ENCODE measurements at regions not wholly inside any gene's neighbourhood (a gene's known extent, or its start where the extent isn't known, plus 50 kb on each side); places are given as distances from the start of the nearest gene placed in this dataset.

DNA sequence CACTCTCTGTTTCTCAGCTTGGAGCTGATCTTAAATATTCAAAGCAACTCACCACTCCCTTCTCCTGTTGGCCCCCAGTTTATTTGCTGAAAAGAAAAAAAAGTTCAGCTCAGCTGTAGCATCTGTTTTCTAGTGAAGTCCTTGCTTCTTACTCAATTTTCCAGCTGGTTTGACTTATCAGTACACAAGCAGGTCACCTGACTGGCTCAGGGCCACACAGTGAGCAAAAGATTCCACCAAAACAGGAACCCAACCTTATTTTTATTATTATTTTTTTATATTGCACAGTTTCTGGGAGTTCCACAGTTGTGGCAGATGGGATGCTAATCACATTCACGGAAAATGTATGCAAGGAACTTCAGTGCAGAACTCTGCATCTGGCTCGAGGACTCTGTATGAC lies 390.7 kb upstream of the RGMA start:
- TF ChIP-seq GATA3 (IDR thresholded peaks at IDR 0.05; ENCODE audit: low read depth, low read length) (no peak), GATA2 (IDR thresholded peaks at IDR 0.05; ENCODE audit: low read depth, low read length) (no peak)

Data from SH-SY5Y (cell line).